ENCODE measurements at regions not wholly inside any gene's neighbourhood (a gene's known extent, or its start where the extent isn't known, plus 50 kb on each side); places are given as distances from the start of the nearest gene placed in this dataset.

- DNase-seq (no peak), ATAC-seq (no peak)
- in situ Hi-C loops (cut with MboI; ENCODE audit: low sequenced_read_pairs in 4 of 4) = loop anchor here in 1 of 4 donors (25.0 kb wide), 1 partner anchor 337 kb away; the partner anchor contains the start of gene KCND2
- H3K9me3 ChIP-seq = no peaks in the 10 kb centered on the region
- intact Hi-C loops (cut with DNase I; ENCODE audit: low total_unique reads) = no loop called here
- H3K36me3 ChIP-seq = no peaks in the 10 kb centered on the region
- TF ChIP-seq CTCF (IDR thresholded peaks at IDR 0.05 in 4 of 5, conservative IDR thresholded peaks at IDR 0.05 in 1 of 5) (no peak), POLR2A (IDR thresholded peaks at IDR 0.05) (no peak)
- no peaks in the 10 kb centered on the region for H3K4me1 ChIP-seq
- H3K27me3 ChIP-seq = no peaks in the 10 kb centered on the region
- no peak overlapping the region for H3K4me3 ChIP-seq
- no peak overlapping the region for H3K27ac ChIP-seq
Measured at GRCh38 chr7:119925581-119926289, 347.2 kb upstream of the KCND2 start.

DNA sequence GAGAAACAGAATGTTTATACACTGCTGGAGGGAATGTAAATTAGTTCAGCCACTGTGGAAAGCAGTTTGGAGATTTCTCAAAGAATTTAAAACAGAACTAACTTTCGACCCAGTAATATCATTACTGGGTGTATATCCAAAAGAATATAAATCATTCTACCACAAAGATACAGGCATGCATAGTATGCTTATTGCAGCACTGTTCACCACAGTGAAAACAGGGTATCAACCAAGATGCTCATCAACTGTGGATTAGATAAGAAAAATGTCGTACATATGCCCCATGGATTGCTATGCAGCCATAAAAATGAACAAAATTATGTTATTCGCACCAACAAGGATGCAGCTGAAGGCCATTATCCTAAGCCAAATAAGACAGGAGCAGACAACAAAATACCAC, 343.1 kb upstream of the KCND2 start:
- DNase-seq = no peak
- in situ Hi-C loops (cut with MboI; ENCODE audit: low sequenced_read_pairs in 4 of 4) = loop anchor here in 3 of 4 donors (10.0 to 25.0 kb wide), 2 partner anchors 332 to 345 kb away; partner anchors contain the start of gene KCND2 (in 3 of the 3)
- no peaks in the 10 kb centered on the region for H3K4me1 ChIP-seq
- no peaks in the 10 kb centered on the region for H3K27me3 ChIP-seq
- no peak overlapping the region for H3K27ac ChIP-seq
- no peak overlapping the region for H3K4me3 ChIP-seq
- no peak for TF ChIP-seq POLR2A (IDR thresholded peaks at IDR 0.05)
- no peak for ATAC-seq
- intact Hi-C loops (cut with DNase I; ENCODE audit: low total_unique reads) = no loop called here
- H3K9me3 ChIP-seq = no peaks in the 10 kb centered on the region
- no peaks in the 10 kb centered on the region for H3K36me3 ChIP-seq

GRCh38 chr7:119931230-119931824, 341.6 kb upstream of the KCND2 start:
- in situ Hi-C loops (cut with MboI; ENCODE audit: low sequenced_read_pairs in 4 of 4) (loop anchor here in 3 of 4 donors (10.0 to 25.0 kb wide), 2 partner anchors 331 to 343 kb away; partner anchors contain the start of gene KCND2 (in 3 of the 3)), intact Hi-C loops (cut with DNase I; ENCODE audit: low total_unique reads) (no loop called here)
- no peak overlapping the region for H3K4me3 ChIP-seq
- H3K9me3 ChIP-seq = no peaks in the 10 kb centered on the region
- no peaks in the 10 kb centered on the region for H3K36me3 ChIP-seq
- TF ChIP-seq CTCF (IDR thresholded peaks at IDR 0.05 in 4 of 5, conservative IDR thresholded peaks at IDR 0.05 in 1 of 5) = no peak
- TF ChIP-seq POLR2A (IDR thresholded peaks at IDR 0.05) = no peak
- ATAC-seq = no peak
- H3K4me1 ChIP-seq = no peaks in the 10 kb centered on the region
- no peak for DNase-seq
- H3K27ac ChIP-seq = no peak overlapping the region
- no peaks in the 10 kb centered on the region for H3K27me3 ChIP-seq

GRCh38 chr7:119935418-119936025, 337.5 kb upstream of the KCND2 start:
- in situ Hi-C loops (cut with MboI; ENCODE audit: low sequenced_read_pairs in 4 of 4) (loop anchor here (5.0 to 25.0 kb wide), 3 partner anchors 327 to 342 kb away; partner anchors contain the start of gene KCND2 (in 3 of the 4)), intact Hi-C loops (cut with DNase I; ENCODE audit: low total_unique reads) (loop anchor here (1.0 kb wide), 1 partner anchor 337 kb away; no protein-coding TSS in a partner anchor)
- H3K36me3 ChIP-seq = no peaks in the 10 kb centered on the region
- DNase-seq = no peak
- peak in 3 of 5 experiments; percentile 16 to 46 (median 25) for TF ChIP-seq CTCF (IDR thresholded peaks at IDR 0.05 in 4 of 5, conservative IDR thresholded peaks at IDR 0.05 in 1 of 5)
- no peak for TF ChIP-seq POLR2A (IDR thresholded peaks at IDR 0.05)
- ATAC-seq = no peak
- no peaks in the 10 kb centered on the region for H3K9me3 ChIP-seq
- H3K4me3 ChIP-seq = no peak overlapping the region
- H3K27ac ChIP-seq = no peak overlapping the region
- no peaks in the 10 kb centered on the region for H3K27me3 ChIP-seq
- no peaks in the 10 kb centered on the region for H3K4me1 ChIP-seq

- no peaks in the 10 kb centered on the region for H3K36me3 ChIP-seq
- in situ Hi-C loops (cut with MboI; ENCODE audit: low sequenced_read_pairs in 4 of 4) (loop anchor here (5.0 to 25.0 kb wide), 3 partner anchors 325 to 340 kb away; partner anchors contain the start of gene KCND2 (in 3 of the 4)), intact Hi-C loops (cut with DNase I; ENCODE audit: low total_unique reads) (no loop called here)
- DNase-seq (no peak), ATAC-seq (no peak)
- TF ChIP-seq POLR2A (IDR thresholded peaks at IDR 0.05) = no peak
- TF ChIP-seq CTCF (IDR thresholded peaks at IDR 0.05 in 4 of 5, conservative IDR thresholded peaks at IDR 0.05 in 1 of 5) = no peak
- H3K9me3 ChIP-seq = no peaks in the 10 kb centered on the region
- H3K4me1 ChIP-seq = no peaks in the 10 kb centered on the region
- H3K4me3 ChIP-seq = no peak overlapping the region
- H3K27me3 ChIP-seq = no peaks in the 10 kb centered on the region
- no peak overlapping the region for H3K27ac ChIP-seq
Measured at GRCh38 chr7:119936836-119937235, 336.1 kb upstream of the KCND2 start.

All from gastrocnemius medialis (tissue), 4 donors.